SU-DHL-6 (cell line): ENCODE measurements at regions not wholly inside any gene's neighbourhood (a gene's known extent, or its start where the extent isn't known, plus 50 kb on each side); places are given as distances from the start of the nearest gene placed in this dataset.

Source experiments
- H2AFZ ChIP-seq: fragments of 200-600 bp; sonication (generic); 2 replicates; pipeline ENCODE4 v1.6.1; 2014; ENCODE audit warnings: low read depth, mild to moderate bottlenecking, moderate library complexity, mixed read lengths, antibody characterized with exemption, low read length; ENCODE audit not compliant: severe bottlenecking
- H3F3A ChIP-seq: fragments of 200-600 bp; shearing (Covaris generic); 2 replicates; pipeline ENCODE4 v1.6.0; 2016; ENCODE audit warnings: antibody characterized with exemption, mild to moderate bottlenecking; ENCODE audit not compliant: insufficient read depth
- H3K27ac ChIP-seq: fragments of 200-600 bp; sonication (generic); 2 replicates; pipeline ENCODE4 v1.5.1; 2016; ENCODE audit warnings: low read depth, mild to moderate bottlenecking, low read length, moderate library complexity, mixed read lengths
- H3K27me3 ChIP-seq: fragments of 200-600 bp; sonication (generic), shearing (Covaris generic); 2 replicates; pipeline ENCODE4 v1.6.0; 2014; ENCODE audit warnings: mild to moderate bottlenecking, low read length
- H3K36me3 ChIP-seq: fragments of 200-600 bp; sonication (generic); 2 replicates; pipeline ENCODE4 v1.6.1; 2014; ENCODE audit warnings: mild to moderate bottlenecking, low read length, mixed read lengths
- H3K4me2 ChIP-seq: fragments of 300-600, 200-600 bp; shearing (Covaris generic), sonication (generic); 2 replicates; pipeline ENCODE4 v1.6.0; 2014; ENCODE audit warnings: low read length, low read depth, mild to moderate bottlenecking; ENCODE audit not compliant: poor library complexity, severe bottlenecking
- H3K4me3 ChIP-seq: fragments of 200-600 bp; sonication (generic); 2 replicates; pipeline ENCODE4 v1.5.1; 2014; ENCODE audit warnings: antibody characterized with exemption, low read length, mild to moderate bottlenecking, mixed read lengths; ENCODE audit not compliant: insufficient read depth, poor library complexity, severe bottlenecking
- H3K79me2 ChIP-seq: fragments of 200-600 bp; sonication (generic); 2 replicates; pipeline ENCODE4 v1.6.1; 2014; ENCODE audit warnings: mild to moderate bottlenecking, low read length, moderate library complexity; ENCODE audit not compliant: insufficient read depth
- H3K9ac ChIP-seq: fragments of 200-600 bp; sonication (generic); 2 replicates; pipeline ENCODE4 v1.7.0; 2014; ENCODE audit warnings: mild to moderate bottlenecking, low read length
- H3K9me2 ChIP-seq: fragments of 200-600 bp; sonication (generic); replicated peaks from 2 replicates; pipeline ENCODE4 v1.6.1; 2014; ENCODE audit warnings: low read length; ENCODE audit not compliant: insufficient read depth
- H3K9me3 ChIP-seq: fragments of 200-600 bp; sonication (generic); 2 replicates; pipeline ENCODE4 v1.6.1; 2014; ENCODE audit warnings: low read length, mixed read lengths; ENCODE audit not compliant: insufficient read depth
- H4K20me1 ChIP-seq: fragments of 200-600 bp; sonication (generic); 2 replicates; pipeline ENCODE4 v1.6.1; 2014; ENCODE audit warnings: low read depth, mild to moderate bottlenecking, antibody characterized with exemption, low read length, moderate library complexity, mixed read lengths
- EZH2phosphoT487 ChIP-seq: fragments of 200-600 bp; sonication (generic), shearing (Covaris generic); conservative IDR thresholded peaks from 2 replicates; pipeline ENCODE4 v1.6.1; 2018; ENCODE audit warnings: mild to moderate bottlenecking, antibody characterized with exemption, low read length, moderate library complexity, mixed read lengths
- TF ChIP-seq, protein P1 (sequence below): fragments of 200-600 bp; sonication (generic); IDR thresholded peaks from one replicate; pipeline ENCODE4 v1.5.1; 2017; ENCODE audit warnings: antibody characterized with exemption, mild to moderate bottlenecking, low read length, moderate library complexity; ENCODE audit not compliant: insufficient read depth, poor library complexity, severe bottlenecking

- no peaks in the 10 kb centered on the region for H4K20me1 ChIP-seq
- no peak overlapping the region for H3K27ac ChIP-seq
- no peaks in the 10 kb centered on the region for H3K36me3 ChIP-seq
- H3K9ac ChIP-seq = no peak overlapping the region
- H2AFZ ChIP-seq = no peak overlapping the region
- H3K9me3 ChIP-seq = no peaks in the 10 kb centered on the region
- no peaks in the 10 kb centered on the region for H3F3A ChIP-seq
- no peaks in the 10 kb centered on the region for H3K27me3 ChIP-seq
- H3K4me3 ChIP-seq = no peak overlapping the region
- H3K4me2 ChIP-seq = no peak overlapping the region
- TF ChIP-seq, protein P1, sequence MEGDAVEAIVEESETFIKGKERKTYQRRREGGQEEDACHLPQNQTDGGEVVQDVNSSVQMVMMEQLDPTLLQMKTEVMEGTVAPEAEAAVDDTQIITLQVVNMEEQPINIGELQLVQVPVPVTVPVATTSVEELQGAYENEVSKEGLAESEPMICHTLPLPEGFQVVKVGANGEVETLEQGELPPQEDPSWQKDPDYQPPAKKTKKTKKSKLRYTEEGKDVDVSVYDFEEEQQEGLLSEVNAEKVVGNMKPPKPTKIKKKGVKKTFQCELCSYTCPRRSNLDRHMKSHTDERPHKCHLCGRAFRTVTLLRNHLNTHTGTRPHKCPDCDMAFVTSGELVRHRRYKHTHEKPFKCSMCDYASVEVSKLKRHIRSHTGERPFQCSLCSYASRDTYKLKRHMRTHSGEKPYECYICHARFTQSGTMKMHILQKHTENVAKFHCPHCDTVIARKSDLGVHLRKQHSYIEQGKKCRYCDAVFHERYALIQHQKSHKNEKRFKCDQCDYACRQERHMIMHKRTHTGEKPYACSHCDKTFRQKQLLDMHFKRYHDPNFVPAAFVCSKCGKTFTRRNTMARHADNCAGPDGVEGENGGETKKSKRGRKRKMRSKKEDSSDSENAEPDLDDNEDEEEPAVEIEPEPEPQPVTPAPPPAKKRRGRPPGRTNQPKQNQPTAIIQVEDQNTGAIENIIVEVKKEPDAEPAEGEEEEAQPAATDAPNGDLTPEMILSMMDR = no peak
- no peak for TF ChIP-seq EZH2phosphoT487
- H3K9me2 ChIP-seq = no peaks in the 10 kb centered on the region
- no peaks in the 10 kb centered on the region for H3K79me2 ChIP-seq
Measured at GRCh38 chr18:42683094-42683493, 432.4 kb downstream of the RIT2 start.

GRCh38 chr18:42689310-42689709 is 426.2 kb downstream of the RIT2 start:
- H3K27ac ChIP-seq = no peak overlapping the region

More at GRCh38 chr18:42689310-42689709, 426.2 kb downstream of the RIT2 start:
- TF ChIP-seq EZH2phosphoT487 = no peak
- TF ChIP-seq, protein P1 = no peak
- no peaks in the 10 kb centered on the region for H3K9me3 ChIP-seq
- no peaks in the 10 kb centered on the region for H3F3A ChIP-seq
- H3K4me3 ChIP-seq = no peak overlapping the region
- H4K20me1 ChIP-seq = no peaks in the 10 kb centered on the region
- no peaks in the 10 kb centered on the region for H3K9me2 ChIP-seq
- no peaks in the 10 kb centered on the region for H3K27me3 ChIP-seq
- H3K9ac ChIP-seq = no peak overlapping the region
- H2AFZ ChIP-seq = no peak overlapping the region
- no peak overlapping the region for H3K4me2 ChIP-seq
- no peaks in the 10 kb centered on the region for H3K36me3 ChIP-seq
- H3K79me2 ChIP-seq = no peaks in the 10 kb centered on the region
